ENCODE measurements at regions not wholly inside any gene's neighbourhood (a gene's known extent, or its start where the extent isn't known, plus 50 kb on each side); places are given as distances from the start of the nearest gene placed in this dataset.
"Not testable (repeated sequence)": the region's sequence is repeated elsewhere in the genome, so short reads cannot be mapped to it uniquely, and the experiment has no call there.

DNA sequence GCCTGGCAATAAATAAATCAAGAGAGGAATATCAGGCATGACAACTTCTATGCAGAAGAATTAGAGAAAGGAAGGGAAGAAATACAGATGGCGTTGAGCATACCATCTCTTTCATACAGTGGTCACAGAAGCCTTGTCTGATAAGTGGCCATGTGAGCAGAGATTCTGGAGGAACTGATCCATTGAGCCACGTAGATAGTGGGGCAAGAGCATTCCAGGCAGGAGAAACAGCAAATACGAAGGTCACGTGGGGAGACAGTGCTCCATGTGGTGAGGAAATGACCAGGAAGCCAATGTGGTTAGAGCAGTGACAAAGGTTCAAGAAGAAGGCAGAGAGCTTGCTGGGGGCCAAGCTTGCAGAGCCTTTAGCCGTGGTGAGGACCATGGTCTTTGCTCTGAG, 226.7 kb upstream of the NOCT start:
- no peak for DNase-seq
- 79 to 86% methylated on average over 5 of the region's 5 CpGs for WGBS, 2 donors

DNA sequence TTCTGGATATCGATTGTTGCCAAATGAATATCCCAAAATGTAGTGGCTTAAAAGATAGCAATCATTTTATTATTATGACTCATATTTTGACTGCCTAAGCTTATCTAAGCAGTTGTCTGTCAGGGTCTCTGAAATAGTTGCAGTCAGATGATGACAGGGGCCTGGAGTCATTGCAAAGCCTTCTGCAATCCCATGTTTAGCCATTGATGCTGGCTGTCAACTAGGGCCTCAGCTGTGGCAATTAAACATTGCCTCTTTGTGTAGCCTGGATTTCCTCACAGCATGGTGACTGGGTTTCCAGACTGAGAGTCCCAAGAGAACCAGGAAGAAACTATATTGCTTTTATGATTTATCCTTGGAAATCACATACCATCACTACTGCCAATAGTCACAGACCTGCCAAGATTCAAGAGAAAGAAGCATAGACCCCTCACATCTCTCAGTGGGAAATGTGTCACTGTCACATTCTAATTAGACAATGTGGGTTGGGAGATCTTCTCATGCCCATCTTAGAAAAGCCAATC, 227.3 kb upstream of the NOCT start:
- no peak for DNase-seq
- H3K27me3 ChIP-seq, result no peaks in the 10 kb centered on the region
- H3K9me3 ChIP-seq, result no peaks in the 10 kb centered on the region
- no peaks in the 10 kb centered on the region for H3K36me3 ChIP-seq
- H3K27ac ChIP-seq, result no peak overlapping the region
- H3K4me1 ChIP-seq, result no peaks in the 10 kb centered on the region
- no peak overlapping the region for H3K4me3 ChIP-seq
- no peak for TF ChIP-seq POLR2A (IDR thresholded peaks at IDR 0.05)
- TF ChIP-seq, protein P1, sequence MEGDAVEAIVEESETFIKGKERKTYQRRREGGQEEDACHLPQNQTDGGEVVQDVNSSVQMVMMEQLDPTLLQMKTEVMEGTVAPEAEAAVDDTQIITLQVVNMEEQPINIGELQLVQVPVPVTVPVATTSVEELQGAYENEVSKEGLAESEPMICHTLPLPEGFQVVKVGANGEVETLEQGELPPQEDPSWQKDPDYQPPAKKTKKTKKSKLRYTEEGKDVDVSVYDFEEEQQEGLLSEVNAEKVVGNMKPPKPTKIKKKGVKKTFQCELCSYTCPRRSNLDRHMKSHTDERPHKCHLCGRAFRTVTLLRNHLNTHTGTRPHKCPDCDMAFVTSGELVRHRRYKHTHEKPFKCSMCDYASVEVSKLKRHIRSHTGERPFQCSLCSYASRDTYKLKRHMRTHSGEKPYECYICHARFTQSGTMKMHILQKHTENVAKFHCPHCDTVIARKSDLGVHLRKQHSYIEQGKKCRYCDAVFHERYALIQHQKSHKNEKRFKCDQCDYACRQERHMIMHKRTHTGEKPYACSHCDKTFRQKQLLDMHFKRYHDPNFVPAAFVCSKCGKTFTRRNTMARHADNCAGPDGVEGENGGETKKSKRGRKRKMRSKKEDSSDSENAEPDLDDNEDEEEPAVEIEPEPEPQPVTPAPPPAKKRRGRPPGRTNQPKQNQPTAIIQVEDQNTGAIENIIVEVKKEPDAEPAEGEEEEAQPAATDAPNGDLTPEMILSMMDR (IDR thresholded peaks at IDR 0.05), result no peak
- WGBS, 2 donors, result 85 to 95% methylated on average over 1 of the region's 1 CpG
- intact Hi-C loops (cut with DNase I), result no loop called here

More for the DNA sequence above, 226.7 kb upstream of the NOCT start:
- TF ChIP-seq POLR2A (IDR thresholded peaks at IDR 0.05), result no peak
- TF ChIP-seq, protein P1 (IDR thresholded peaks at IDR 0.05), result no peak
- no peaks in the 10 kb centered on the region for H3K36me3 ChIP-seq
- H3K27me3 ChIP-seq, result no peaks in the 10 kb centered on the region
- no peaks in the 10 kb centered on the region for H3K9me3 ChIP-seq
- no peaks in the 10 kb centered on the region for H3K4me1 ChIP-seq
- no peak overlapping the region for H3K27ac ChIP-seq
- no peak overlapping the region for H3K4me3 ChIP-seq
- intact Hi-C loops (cut with DNase I), result no loop called here

DNA sequence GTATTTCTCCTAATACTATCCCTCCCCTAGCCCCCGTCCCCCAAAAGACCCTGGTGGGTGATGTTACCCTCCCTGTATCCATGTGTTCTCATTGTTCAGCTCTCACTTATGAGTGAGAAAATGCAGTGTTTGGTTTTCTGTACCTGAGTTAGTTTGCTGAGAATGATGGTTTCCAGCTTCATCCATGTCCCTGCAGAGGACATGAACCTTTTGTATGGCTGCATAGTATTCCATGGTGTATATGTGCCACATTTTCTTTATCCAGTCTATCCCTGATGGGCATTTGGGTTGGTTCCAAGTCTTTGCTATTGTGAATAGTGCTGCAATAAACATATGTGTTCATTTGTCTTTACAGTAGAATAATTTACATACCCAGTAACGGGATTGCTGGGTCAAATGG, 235.8 kb upstream of the NOCT start:
- H3K4me1 ChIP-seq; DNase-seq; H3K27me3 ChIP-seq; H3K36me3 ChIP-seq; intact Hi-C loops (cut with DNase I); H3K4me3 ChIP-seq; H3K27ac ChIP-seq; H3K9me3 ChIP-seq: not testable (repeated sequence)
- 83 to 85% methylated on average over 2 of the region's 2 CpGs for WGBS, 2 donors

DNA sequence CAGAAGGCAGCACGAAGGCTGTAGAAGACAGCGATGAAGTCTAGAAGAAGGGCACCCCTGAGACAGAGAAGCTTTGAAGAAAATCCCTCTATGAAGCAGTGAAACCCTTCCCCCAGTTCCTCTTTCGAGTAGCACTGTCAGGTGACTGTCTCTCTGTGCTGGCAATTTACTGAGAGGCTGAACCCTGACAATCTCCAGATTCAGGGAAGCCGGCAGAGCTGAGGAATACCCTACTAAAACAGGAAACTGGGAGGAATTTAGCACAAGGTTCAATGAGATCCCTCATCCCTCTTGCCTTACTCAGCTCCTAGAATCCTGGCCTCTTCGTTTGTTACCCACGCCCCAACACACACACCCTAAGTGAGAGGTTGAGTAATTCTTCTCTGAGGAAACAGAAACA, 239.7 kb upstream of the NOCT start:
- WGBS, 2 donors, result 51 to 69% methylated on average over 6 of the region's 6 CpGs
- no peaks in the 10 kb centered on the region for H3K27me3 ChIP-seq
- intact Hi-C loops (cut with DNase I), result no loop called here
- no peak overlapping the region for H3K4me3 ChIP-seq
- no peaks in the 10 kb centered on the region for H3K36me3 ChIP-seq
- TF ChIP-seq POLR2A (IDR thresholded peaks at IDR 0.05), result no peak
- TF ChIP-seq, protein P1 (IDR thresholded peaks at IDR 0.05), result no peak
- H3K4me1 ChIP-seq, result no peaks in the 10 kb centered on the region
- no peak for DNase-seq
- no peak overlapping the region for H3K27ac ChIP-seq
- H3K9me3 ChIP-seq, result no peaks in the 10 kb centered on the region

DNA sequence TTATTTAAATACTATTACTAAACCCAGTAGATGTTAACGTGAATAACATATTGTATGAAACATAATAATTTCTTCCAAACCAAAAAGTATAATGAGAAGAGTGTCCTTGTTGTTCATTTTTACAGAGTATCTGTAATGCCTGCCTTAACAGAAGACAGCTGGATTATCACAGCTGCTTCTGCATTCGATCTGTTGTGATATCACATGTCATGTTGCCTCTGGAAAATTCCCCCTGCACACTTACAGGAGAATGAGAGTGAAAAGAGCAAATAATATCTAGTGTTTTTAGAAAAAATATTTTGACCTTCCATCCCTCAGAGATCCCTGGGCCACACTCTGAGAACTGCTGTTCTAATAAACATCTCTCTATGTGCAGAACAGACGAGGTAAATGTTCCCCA, 240.1 kb upstream of the NOCT start:
- no peak for DNase-seq
- Histone ChIP-seq H3K9me3 (no peaks in the 10 kb centered on the region), H3K4me1 (no peaks in the 10 kb centered on the region), H3K36me3 (no peaks in the 10 kb centered on the region), H3K4me3 (no peak overlapping the region), H3K27me3 (no peaks in the 10 kb centered on the region), H3K27ac (no peak overlapping the region)
- 47 to 63% methylated on average over 3 of the region's 3 CpGs for WGBS, 2 donors
- TF ChIP-seq, protein P1 (IDR thresholded peaks at IDR 0.05), result no peak
- no peak for TF ChIP-seq POLR2A (IDR thresholded peaks at IDR 0.05)
- intact Hi-C loops (cut with DNase I), result no loop called here

DNA sequence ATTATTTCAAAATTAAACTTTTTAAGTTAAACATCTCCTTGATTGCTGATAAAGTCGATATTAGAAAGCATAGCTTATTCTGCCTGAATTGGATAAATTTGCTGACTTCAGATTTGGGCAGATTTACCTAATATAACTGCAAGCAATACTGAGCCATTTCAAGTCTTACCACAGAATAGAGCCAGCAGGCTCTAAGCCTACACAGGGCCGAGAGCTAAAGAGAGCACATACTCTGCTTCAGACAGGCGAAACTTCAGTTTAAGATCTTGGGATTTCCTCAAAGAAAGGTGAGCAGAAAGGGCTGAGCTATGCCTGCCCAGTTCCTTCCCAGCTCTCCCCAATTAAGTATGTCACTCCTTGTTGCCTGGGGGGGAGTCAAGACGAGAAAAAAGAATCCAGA, 240.6 kb upstream of the NOCT start:
- no peak for DNase-seq
- Histone ChIP-seq H3K9me3 (no peaks in the 10 kb centered on the region), H3K27me3 (no peaks in the 10 kb centered on the region), H3K36me3 (no peaks in the 10 kb centered on the region), H3K27ac (no peak overlapping the region), H3K4me1 (no peaks in the 10 kb centered on the region), H3K4me3 (no peak overlapping the region)
- 67 to 68% methylated on average over 4 of the region's 4 CpGs for WGBS, 2 donors
- TF ChIP-seq POLR2A (IDR thresholded peaks at IDR 0.05), result no peak
- intact Hi-C loops (cut with DNase I), result no loop called here

DNA sequence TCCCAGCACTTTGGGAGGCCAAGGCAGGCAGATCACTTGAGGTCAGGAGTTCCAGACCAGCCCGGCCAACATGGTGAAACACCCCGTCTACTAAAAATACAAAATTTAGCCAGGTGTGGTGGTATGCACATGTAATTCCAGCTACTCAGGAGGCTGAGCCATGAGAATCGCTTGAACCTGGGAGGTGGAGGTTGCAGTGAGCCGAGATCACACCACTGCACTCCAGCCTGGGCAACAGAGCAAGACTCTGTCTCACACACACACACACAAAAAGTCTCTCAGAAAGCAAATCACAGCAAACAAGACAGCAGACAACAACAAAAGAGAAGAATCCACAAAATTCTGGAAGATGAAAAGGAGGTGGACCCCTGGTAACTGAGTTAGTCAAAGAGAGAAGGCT, 241.5 kb upstream of the NOCT start:
- 76 to 93% methylated on average over 4 of the region's 4 CpGs for WGBS, 2 donors
- H3K27me3 ChIP-seq; H3K4me1 ChIP-seq; H3K36me3 ChIP-seq; H3K4me3 ChIP-seq; intact Hi-C loops (cut with DNase I); H3K9me3 ChIP-seq; DNase-seq; H3K27ac ChIP-seq: not testable (repeated sequence)

All from esophagus squamous epithelium (tissue), 5 donors.